HG03097 (cell line): ENCODE measurements at regions not wholly inside any gene's neighbourhood (a gene's known extent, or its start where the extent isn't known, plus 50 kb on each side); places are given as distances from the start of the nearest gene placed in this dataset.
"Not testable (repeated sequence)": the region's sequence is repeated elsewhere in the genome, so short reads cannot be mapped to it uniquely, and the experiment has no call there.

ENCODE experiments used
- ATAC-seq: cut with Tn5 transposase; IDR thresholded peaks from one replicate; pipeline ENCODE4 v1.9.1; 2021; ENCODE audit not compliant: unreplicated experiment, low FRiP score

- no peak for ATAC-seq
Observed at GRCh38 chr11:13215149-13215548, 62.4 kb upstream of the BMAL1 start.

GRCh38 chr11:13216019-13216710, 61.4 kb upstream of the BMAL1 start:
- ATAC-seq: no peak

- ATAC-seq: no peak
Observed at GRCh38 chr11:13216711-13217075, 60.9 kb upstream of the BMAL1 start.

- ATAC-seq: not testable (repeated sequence)
Observed at GRCh38 chr11:13218685-13219084, 58.9 kb upstream of the BMAL1 start.

GRCh38 chr11:13220148-13220547, 57.4 kb upstream of the BMAL1 start:
- ATAC-seq: no peak

GRCh38 chr11:13221722-13222121, 55.9 kb upstream of the BMAL1 start:
- ATAC-seq: no peak

GRCh38 chr11:13222285-13222684, 55.3 kb upstream of the BMAL1 start:
- no peak for ATAC-seq

- no peak for ATAC-seq
Observed at GRCh38 chr11:13223112-13223511, 54.5 kb upstream of the BMAL1 start.

GRCh38 chr11:13224324-13224723, 53.3 kb upstream of the BMAL1 start:
- ATAC-seq: no peak

GRCh38 chr11:13225038-13226001, 52.3 kb upstream of the BMAL1 start:
- ATAC-seq: no peak

GRCh38 chr11:13227676-13228255, 49.8 kb upstream of the BMAL1 start:
- no peak for ATAC-seq
